ENCODE measurements at regions not wholly inside any gene's neighbourhood (a gene's known extent, or its start where the extent isn't known, plus 50 kb on each side); places are given as distances from the start of the nearest gene placed in this dataset.

- no peaks in the 10 kb centered on the region for H3K4me1 Mint-ChIP-seq
- H3K27ac ChIP-seq (ENCODE audit: insufficient read length, low read depth, low read length): no peak overlapping the region
- H4K8ac ChIP-seq (replicated peaks; ENCODE audit: insufficient read length, low read depth, low read length): no peak overlapping the region
- no peak overlapping the region for H2BK20ac ChIP-seq (ENCODE audit: low read depth, low read length, poor library complexity, severe bottlenecking)
- no peak overlapping the region for H3T11ph ChIP-seq (ENCODE audit: low read length)
- H4K20me1 ChIP-seq (ENCODE audit: control insufficient read depth, insufficient read depth, insufficient read length): no peaks in the 10 kb centered on the region
- H3K4me3 Mint-ChIP-seq: no peak overlapping the region
- H3K9ac ChIP-seq (ENCODE audit: extremely low read depth, insufficient read length, low read length): no peak overlapping the region
- H4K91ac ChIP-seq (ENCODE audit: insufficient read length, low read depth, low read length): no peak overlapping the region
- no peak for DNase-seq
- H3K9me3 ChIP-seq (ENCODE audit: control insufficient read depth, low read depth, low read length): no peaks in the 10 kb centered on the region
- TF ChIP-seq CTCF (conservative IDR thresholded peaks at IDR 0.05): no peak
- H3K23me2 ChIP-seq (ENCODE audit: insufficient read length, low read depth, low read length, poor library complexity, severe bottlenecking): no peaks in the 10 kb centered on the region
- H3K27me3 ChIP-seq (ENCODE audit: insufficient read depth, low read length): no peaks in the 10 kb centered on the region
- H3K18ac ChIP-seq (ENCODE audit: insufficient read length, low read depth, low read length): no peak overlapping the region
- no peak overlapping the region for H2BK120ac ChIP-seq (ENCODE audit: low read depth, low read length, poor library complexity, severe bottlenecking)
- H3K36me3 Mint-ChIP-seq (ENCODE audit: insufficient read depth in 1 of 3, low read depth in 3 of 3): no peaks in the 10 kb centered on the region
- no peaks in the 10 kb centered on the region for H3K79me2 ChIP-seq (ENCODE audit: insufficient read depth, low read length)
- no peak overlapping the region for H3K23ac ChIP-seq (ENCODE audit: insufficient read length, low read depth, low read length)
- H2BK15ac ChIP-seq (ENCODE audit: low read depth, low read length): no peak overlapping the region
- H3K79me1 ChIP-seq (ENCODE audit: insufficient read depth, low read depth, low read length, poor library complexity, severe bottlenecking): no peaks in the 10 kb centered on the region
- no peak overlapping the region for H2AK5ac ChIP-seq (ENCODE audit: insufficient read length, low read length)
- no peak overlapping the region for H3K27ac Mint-ChIP-seq
- H3K4me2 ChIP-seq (ENCODE audit: insufficient read depth, insufficient read length, low read length): no peak overlapping the region
- no peak overlapping the region for H2AFZ ChIP-seq (ENCODE audit: low read length)
- H4K5ac ChIP-seq (ENCODE audit: insufficient read length, low read depth, low read length): no peak overlapping the region
- H3K9me3 Mint-ChIP-seq: no peaks in the 10 kb centered on the region
- no peaks in the 10 kb centered on the region for H3K4me1 ChIP-seq (ENCODE audit: insufficient read depth, low read length)
- no peaks in the 10 kb centered on the region for H3K27me3 Mint-ChIP-seq (ENCODE audit: low read depth)
- H3K14ac ChIP-seq (ENCODE audit: insufficient read depth, low read length): no peak overlapping the region
- WGBS (ENCODE audit: extremely low coverage, insufficient read length, low lambda C conversion rate): no CpG with 5 or more reads among the region's 3 CpGs
- no peak overlapping the region for H2BK12ac ChIP-seq (ENCODE audit: insufficient read length, low read depth, low read length)
- H3K56ac ChIP-seq (ENCODE audit: insufficient read length, low read depth, low read length): no peak overlapping the region
- no peak overlapping the region for H3K4ac ChIP-seq (ENCODE audit: low read depth, low read length)
- H2BK5ac ChIP-seq (ENCODE audit: insufficient read length, low read length): no peak overlapping the region
Observed at GRCh38 chr3:152054315-152054714, 180.9 kb downstream of the SUCNR1 start.

All from H9 (cell line).